Mononuclear cell (primary cell): ENCODE measurements at regions not wholly inside any gene's neighbourhood (a gene's known extent, or its start where the extent isn't known, plus 50 kb on each side); places are given as distances from the start of the nearest gene placed in this dataset.

Experiments
- H3K27me3 ChIP-seq: 2 replicates; pipeline ENCODE4 v1.6.0; 2011; ENCODE audit warnings: low read length, control low read depth; ENCODE audit not compliant: insufficient read depth
- H3K4me1 ChIP-seq: 2 replicates; pipeline ENCODE4 v1.5.1; 2011; ENCODE audit warnings: mild to moderate bottlenecking, low read length, control low read depth; ENCODE audit not compliant: insufficient read depth
- H3K4me3 ChIP-seq: 2 replicates; pipeline ENCODE4 v1.5.1; 2011; ENCODE audit warnings: mild to moderate bottlenecking, low read length, moderate library complexity
- H3K9me3 ChIP-seq: 2 replicates; pipeline ENCODE4 v1.5.1; 2011; ENCODE audit warnings: low read depth, mild to moderate bottlenecking, control low read depth, low read length

- H3K27me3 ChIP-seq, result no peaks in the 10 kb centered on the region
- no peaks in the 10 kb centered on the region for H3K4me1 ChIP-seq
- H3K9me3 ChIP-seq, result no peaks in the 10 kb centered on the region
- H3K4me3 ChIP-seq, result no peak overlapping the region
These were observed 459.0 kb downstream of the KLF5 start for GRCh38 chr13:73517766-73518165.

- no peaks in the 10 kb centered on the region for H3K27me3 ChIP-seq
- no peaks in the 10 kb centered on the region for H3K9me3 ChIP-seq
- no peaks in the 10 kb centered on the region for H3K4me1 ChIP-seq
- no peak overlapping the region for H3K4me3 ChIP-seq
These were observed 457.9 kb downstream of the KLF5 start for GRCh38 chr13:73516731-73517130.

DNA sequence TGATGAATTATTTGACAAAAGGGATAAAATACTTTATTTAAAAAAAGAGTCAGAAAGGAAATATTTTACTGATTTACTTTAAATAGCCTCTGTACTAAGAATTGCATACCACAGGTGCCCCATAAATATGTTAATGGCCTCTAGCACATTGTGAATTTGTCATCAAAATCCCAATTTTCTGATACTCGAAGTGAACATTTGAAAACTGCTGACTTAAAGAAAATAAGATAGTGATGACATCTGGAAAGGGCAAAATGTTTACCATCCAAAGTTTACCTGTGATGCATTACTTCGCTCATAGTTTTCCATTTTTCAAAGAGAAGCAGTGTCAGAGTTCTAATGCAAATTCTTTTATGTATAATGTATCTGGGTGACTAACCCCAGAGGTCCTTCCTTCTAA, 455.4 kb downstream of the KLF5 start:
- H3K4me3 ChIP-seq, result no peak overlapping the region
- H3K9me3 ChIP-seq, result no peaks in the 10 kb centered on the region
- H3K27me3 ChIP-seq, result no peaks in the 10 kb centered on the region

GRCh38 chr13:73513751-73514150, 454.9 kb downstream of the KLF5 start:
- Histone ChIP-seq H3K9me3 (no peaks in the 10 kb centered on the region), H3K4me3 (no peak overlapping the region), H3K27me3 (no peaks in the 10 kb centered on the region), H3K4me1 (no peaks in the 10 kb centered on the region)

More for the DNA sequence above, 455.4 kb downstream of the KLF5 start:
- H3K4me1 ChIP-seq, result no peaks in the 10 kb centered on the region

DNA sequence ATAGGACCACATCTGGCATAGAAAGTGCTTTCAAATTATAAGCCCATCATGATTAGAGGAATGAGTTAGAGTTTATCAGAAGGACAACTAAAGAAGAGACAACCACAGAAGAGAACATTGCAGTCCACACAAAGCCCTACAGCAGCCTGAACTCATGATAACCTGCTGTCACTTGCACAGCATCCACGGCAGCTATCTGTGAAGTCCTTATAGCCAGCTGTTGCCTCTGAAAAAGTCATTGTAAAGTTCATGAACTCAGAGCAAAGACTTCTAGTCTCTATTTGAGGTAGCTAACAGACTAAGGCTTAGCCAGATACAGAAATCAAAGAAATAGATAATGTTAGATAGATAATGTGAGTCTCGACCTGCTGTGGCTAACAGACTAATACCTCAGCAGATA, 450.0 kb downstream of the KLF5 start:
- Histone ChIP-seq H3K9me3 (no peaks in the 10 kb centered on the region), H3K27me3 (no peaks in the 10 kb centered on the region)

GRCh38 chr13:73505376-73505890, 446.6 kb downstream of the KLF5 start:
- no peaks in the 10 kb centered on the region for H3K9me3 ChIP-seq

More for the DNA sequence above, 450.0 kb downstream of the KLF5 start:
- H3K4me1 ChIP-seq, result no peaks in the 10 kb centered on the region
- H3K4me3 ChIP-seq, result no peak overlapping the region

DNA sequence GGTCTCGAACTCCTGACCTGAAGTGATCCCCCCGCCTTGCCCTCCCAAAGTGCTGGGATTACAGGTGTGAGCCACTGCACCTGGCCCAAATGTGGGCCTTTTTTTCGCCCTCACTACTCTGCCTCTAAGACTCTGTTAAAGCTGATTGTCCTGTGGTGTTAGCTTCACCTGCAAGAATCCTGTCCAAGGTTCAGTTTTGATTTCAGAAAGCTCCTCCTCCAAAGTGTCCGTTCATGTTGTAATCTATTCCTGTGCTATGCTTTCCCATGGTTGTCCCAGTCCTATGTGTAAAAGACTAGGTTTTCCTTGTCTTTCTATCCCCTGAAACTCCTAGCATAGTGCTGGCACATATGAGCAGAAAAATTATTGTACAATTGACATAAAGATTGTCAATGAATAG, 440.9 kb downstream of the KLF5 start:
- Histone ChIP-seq H3K9me3 (no peaks in the 10 kb centered on the region), H3K4me3 (no peak overlapping the region), H3K27me3 (no peaks in the 10 kb centered on the region), H3K4me1 (no peaks in the 10 kb centered on the region)

More at GRCh38 chr13:73505376-73505890, 446.6 kb downstream of the KLF5 start:
- H3K27me3 ChIP-seq, result no peaks in the 10 kb centered on the region
- no peak overlapping the region for H3K4me3 ChIP-seq
- no peaks in the 10 kb centered on the region for H3K4me1 ChIP-seq

GRCh38 chr13:73497430-73497829, 438.6 kb downstream of the KLF5 start:
- Histone ChIP-seq H3K4me1 (no peaks in the 10 kb centered on the region), H3K9me3 (no peaks in the 10 kb centered on the region), H3K27me3 (no peaks in the 10 kb centered on the region), H3K4me3 (no peak overlapping the region)

GRCh38 chr13:73496711-73497110, 437.9 kb downstream of the KLF5 start:
- no peaks in the 10 kb centered on the region for H3K27me3 ChIP-seq

DNA sequence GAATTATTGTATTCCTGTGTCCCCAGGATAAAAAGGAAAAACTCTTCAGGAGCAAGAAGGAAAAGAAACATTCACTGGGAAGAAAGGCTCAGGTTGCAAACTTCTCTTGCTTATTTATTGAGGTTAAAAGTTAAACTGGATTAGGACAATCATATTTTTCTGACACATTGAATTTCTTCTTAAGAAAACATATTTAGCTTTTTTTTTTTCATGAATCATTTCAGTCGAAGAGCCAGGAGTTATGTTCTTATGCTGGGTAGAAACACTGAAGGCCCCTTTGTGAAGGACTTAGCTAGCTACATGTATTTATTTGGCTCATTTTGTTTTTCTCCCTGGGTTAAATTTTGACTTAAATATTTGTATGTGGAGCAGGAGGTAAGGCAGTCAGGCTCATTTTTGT, 434.0 kb downstream of the KLF5 start:
- Histone ChIP-seq H3K4me3 (no peak overlapping the region), H3K4me1 (no peaks in the 10 kb centered on the region), H3K27me3 (no peaks in the 10 kb centered on the region), H3K9me3 (no peaks in the 10 kb centered on the region)

More at GRCh38 chr13:73496711-73497110, 437.9 kb downstream of the KLF5 start:
- Histone ChIP-seq H3K4me1 (no peaks in the 10 kb centered on the region), H3K4me3 (no peak overlapping the region), H3K9me3 (no peaks in the 10 kb centered on the region)

DNA sequence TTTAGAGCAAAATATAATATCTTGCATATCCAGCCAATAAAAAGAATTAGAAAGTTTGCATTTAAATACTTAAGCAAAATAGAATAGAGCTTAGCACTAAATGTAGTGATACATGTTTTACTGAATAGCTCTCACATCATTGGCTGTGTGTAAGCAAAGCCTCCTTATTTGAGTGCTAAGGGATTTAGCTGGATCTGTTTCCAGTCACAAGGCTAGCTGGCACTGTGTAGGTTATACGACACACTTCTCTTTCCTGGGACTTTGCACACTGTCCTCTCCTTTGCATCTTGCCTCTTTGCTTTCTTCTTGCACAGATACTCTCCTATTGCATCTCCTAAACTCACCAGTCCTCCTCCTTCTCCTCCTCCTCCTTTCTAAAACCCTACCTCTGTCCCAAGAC, 423.8 kb downstream of the KLF5 start:
- Histone ChIP-seq H3K27me3 (no peaks in the 10 kb centered on the region), H3K4me1 (no peaks in the 10 kb centered on the region), H3K9me3 (no peaks in the 10 kb centered on the region), H3K4me3 (no peak overlapping the region)

- Histone ChIP-seq H3K27me3 (no peaks in the 10 kb centered on the region), H3K4me1 (no peaks in the 10 kb centered on the region), H3K9me3 (no peaks in the 10 kb centered on the region), H3K4me3 (no peak overlapping the region)
These were observed 423.2 kb downstream of the KLF5 start for GRCh38 chr13:73481886-73482445.

DNA sequence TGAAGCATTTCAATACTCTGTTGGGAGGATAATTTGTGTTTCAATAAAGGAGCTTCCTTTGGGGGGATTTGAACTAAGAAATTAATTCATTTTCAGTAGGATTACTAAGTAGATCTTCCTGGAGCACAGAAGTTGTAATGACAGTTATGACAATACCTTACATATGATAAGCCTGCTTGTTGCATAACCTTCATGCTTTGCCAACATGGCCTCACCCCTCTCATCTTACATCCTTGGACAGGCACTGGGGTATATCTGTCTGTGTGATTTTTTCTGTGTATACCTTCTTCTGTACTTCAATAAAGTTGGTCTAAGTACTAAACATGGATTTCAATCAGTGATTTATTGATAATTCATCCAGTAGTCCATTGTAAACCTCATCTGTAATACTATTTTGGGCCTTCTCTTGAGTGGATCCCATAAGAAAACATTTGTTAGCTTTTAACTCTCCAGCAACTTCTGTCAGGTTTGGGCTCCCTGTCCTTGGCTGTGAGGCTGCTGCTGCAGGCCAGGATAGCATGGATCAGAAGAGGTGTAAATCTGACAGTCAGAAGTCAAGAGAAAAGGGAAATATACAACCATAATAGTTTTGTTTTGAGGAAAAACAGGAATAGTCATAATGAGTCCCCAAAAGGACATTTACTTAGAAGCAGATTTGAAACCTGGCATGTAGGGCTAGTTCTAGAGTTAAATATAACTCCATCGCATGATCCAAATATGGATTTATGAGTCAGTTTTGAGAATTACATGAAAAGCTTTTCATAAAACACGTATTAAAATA, 422.2 kb downstream of the KLF5 start:
- no peaks in the 10 kb centered on the region for H3K27me3 ChIP-seq
- H3K4me3 ChIP-seq, result no peak overlapping the region
- H3K4me1 ChIP-seq, result no peaks in the 10 kb centered on the region
- H3K9me3 ChIP-seq, result no peaks in the 10 kb centered on the region

- Histone ChIP-seq H3K27me3 (no peaks in the 10 kb centered on the region), H3K9me3 (no peaks in the 10 kb centered on the region), H3K4me1 (no peaks in the 10 kb centered on the region), H3K4me3 (no peak overlapping the region)
These were observed 421.1 kb downstream of the KLF5 start for GRCh38 chr13:73479856-73480255.

DNA sequence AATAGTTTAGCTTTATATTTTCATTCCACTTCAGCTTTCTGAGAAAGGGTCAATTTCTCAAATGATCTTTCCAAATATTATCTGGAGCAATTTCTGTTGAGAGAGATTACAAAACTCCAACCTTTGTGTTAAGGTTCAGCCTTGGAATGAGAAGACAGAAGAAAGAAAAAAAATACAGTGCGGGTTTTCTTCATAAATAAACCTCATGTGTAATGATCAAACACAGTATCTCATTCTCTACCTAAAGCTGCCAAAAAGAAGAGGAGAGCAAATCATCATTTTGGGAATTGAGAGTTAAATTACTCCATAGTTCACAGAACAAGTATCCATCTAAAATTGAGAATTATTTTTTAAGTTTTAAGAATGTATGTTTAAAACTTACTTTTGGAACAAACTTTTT, 420.5 kb downstream of the KLF5 start:
- Histone ChIP-seq H3K4me3 (no peak overlapping the region), H3K4me1 (no peaks in the 10 kb centered on the region), H3K27me3 (no peaks in the 10 kb centered on the region), H3K9me3 (no peaks in the 10 kb centered on the region)

DNA sequence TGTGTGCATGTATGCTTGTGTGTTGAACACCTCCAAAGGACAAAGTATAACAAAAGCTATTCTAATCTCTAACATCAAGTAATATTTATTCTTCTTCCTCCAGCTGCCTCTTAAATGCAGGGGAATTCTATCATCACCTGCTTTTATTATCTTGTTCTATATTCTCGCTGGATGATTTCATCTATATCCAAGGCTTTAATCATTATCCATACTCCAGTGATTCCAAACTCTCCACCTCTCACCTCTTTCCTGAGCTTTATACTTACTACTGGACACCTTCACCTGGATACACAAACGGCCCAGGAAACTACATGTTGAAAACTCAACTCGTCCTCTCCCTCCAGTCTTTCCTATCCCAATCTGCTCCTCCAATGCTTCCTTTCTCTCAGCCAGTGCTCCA, 418.6 kb downstream of the KLF5 start:
- Histone ChIP-seq H3K9me3 (no peaks in the 10 kb centered on the region), H3K27me3 (no peaks in the 10 kb centered on the region), H3K4me3 (no peak overlapping the region), H3K4me1 (no peaks in the 10 kb centered on the region)
